HCEC 1CT (cell line): ENCODE measurements at regions not wholly inside any gene's neighbourhood (a gene's known extent, or its start where the extent isn't known, plus 50 kb on each side); places are given as distances from the start of the nearest gene placed in this dataset.
A peak's percentile ranks its signal among the peaks of the same experiment; 100 is the strongest.
"Not testable (repeated sequence)": the region's sequence is repeated elsewhere in the genome, so short reads cannot be mapped to it uniquely, and the experiment has no call there.

Experiments used
- DNase-seq: peaks from one replicate; pipeline ENCODE4 v3.0.0-alpha.2; 2017

DNA sequence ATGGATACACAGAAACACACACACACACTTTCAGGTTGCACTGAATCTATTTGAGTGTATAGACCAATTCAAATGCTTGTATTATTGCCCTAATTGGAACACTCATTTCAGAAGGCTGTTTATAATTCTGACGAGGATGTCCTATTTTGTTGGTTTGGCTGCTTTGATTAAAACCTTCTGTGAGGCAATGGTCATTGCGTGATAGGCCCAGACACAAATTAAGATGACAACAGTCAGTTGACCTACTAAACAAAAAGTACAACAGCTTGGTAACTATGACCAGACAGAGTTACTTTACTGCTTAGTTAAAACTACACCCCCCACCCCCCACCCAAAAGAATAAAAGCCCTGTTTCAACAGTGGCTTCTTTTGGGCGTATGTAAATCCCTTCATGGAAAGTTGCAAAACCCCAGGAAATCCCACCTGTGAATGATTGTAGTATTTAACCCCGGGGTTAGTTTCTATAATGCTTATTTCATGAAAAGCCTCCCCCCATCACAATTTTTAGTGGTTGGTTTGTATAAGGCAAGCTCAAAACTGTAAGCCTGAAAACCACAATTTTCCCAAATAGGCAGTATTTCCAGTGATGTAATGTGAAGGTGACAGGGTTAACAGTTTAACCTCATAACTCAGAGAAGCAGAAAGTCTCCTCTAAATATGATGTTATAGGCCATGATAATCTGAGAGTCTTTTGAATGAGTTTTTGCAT lies 340.8 kb downstream of the FGF10 start:
- DNase-seq: no peak

DNA sequence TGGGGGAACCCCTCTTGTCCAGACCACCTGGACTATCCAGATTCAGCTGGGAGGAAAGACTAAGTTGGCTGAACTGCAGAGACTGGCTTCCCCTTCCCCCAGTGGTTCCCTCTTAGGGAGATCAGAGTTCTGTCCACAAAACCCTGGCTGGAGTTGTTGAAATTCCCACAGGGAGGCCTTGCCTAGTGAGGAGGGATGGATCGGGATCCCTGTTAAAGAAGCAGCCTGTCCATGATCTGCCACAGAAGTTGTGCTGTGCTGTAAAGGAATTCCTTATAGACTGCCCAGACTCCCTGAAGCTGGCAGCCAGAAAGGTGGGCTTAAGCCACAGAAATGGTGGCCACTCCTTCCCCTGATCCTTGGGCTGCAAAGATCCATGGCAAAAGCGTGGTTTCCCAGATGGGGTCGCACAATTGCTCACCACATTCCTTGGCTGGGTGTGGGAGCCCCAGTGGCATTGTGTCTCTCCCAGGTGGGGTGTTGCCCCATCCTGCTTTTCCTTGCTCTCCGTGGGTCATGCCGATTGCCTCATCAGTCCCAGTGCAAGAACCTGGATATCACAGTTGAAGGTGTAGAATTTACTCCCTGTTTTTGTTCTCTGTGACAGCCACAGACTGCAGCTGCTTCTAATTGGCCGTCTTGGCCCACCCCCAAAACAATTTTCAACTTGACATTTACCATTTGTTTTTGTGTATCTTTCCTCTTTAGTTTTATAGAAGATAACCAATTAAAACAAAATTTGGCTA lies 342.4 kb downstream of the FGF10 start:
- DNase-seq: no peak

DNA sequence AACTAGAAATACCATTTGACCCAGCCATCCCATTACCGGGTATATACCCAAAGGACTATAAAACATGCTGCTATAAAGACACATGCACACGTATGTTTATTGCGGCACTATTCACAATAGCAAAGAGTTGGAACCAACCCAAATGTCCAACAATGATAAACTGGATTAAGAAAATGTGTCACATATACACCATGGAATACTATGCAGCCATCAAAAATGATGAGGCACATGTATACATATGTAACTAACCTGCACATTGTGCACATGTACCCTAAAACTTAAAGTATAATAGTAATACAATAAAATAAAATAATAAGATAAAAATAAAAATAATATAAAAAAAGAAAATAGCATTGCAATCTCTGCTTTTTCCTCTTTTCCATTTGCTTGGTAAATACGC lies 344.7 kb downstream of the FGF10 start:
- not testable (repeated sequence) for DNase-seq

DNA sequence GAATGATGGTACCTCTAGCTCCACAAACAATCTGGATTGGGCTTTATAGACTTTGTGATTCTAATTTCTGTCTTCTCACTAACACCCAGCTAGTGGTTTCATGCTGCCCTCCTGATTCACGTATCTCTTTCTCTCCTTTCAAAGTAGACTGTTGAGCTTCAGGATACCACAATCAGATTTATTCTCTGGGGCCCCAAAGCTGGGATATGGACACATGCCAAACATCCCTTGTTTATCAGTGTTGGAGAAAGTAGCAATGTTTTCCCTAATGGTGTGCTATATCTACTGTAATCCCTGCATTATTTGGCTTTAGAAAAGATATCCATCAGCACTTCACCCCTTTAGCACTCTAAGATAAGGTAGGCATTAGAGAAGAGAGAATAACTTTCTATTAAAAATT lies 361.0 kb downstream of the FGF10 start:
- DNase-seq: no peak

- DNase-seq: no peak
Measured at GRCh38 chr5:44022622-44023021, 366.6 kb downstream of the FGF10 start.

DNA sequence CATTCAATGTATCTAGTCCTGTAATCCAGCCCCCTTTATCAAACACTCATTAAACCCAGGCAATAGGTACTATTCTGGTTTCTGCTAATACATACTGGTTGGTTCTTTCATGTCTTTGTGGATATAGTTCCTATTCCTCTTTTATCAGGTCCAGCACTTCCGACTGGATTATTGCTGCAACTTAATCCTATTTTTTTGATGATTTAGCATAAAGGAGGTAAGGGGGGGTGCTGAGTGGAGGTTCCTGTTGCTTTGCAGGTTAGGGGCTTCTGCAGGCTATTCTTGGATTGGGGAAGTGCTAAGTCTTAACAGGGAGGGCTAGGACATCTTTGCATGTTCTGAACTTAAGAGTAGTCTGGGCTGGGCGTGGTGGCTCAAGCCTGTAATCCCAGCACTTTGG lies 377.7 kb downstream of the FGF10 start:
- no peak for DNase-seq

- no peak for DNase-seq
Measured at GRCh38 chr5:44002381-44002901, 386.8 kb downstream of the FGF10 start.

DNA sequence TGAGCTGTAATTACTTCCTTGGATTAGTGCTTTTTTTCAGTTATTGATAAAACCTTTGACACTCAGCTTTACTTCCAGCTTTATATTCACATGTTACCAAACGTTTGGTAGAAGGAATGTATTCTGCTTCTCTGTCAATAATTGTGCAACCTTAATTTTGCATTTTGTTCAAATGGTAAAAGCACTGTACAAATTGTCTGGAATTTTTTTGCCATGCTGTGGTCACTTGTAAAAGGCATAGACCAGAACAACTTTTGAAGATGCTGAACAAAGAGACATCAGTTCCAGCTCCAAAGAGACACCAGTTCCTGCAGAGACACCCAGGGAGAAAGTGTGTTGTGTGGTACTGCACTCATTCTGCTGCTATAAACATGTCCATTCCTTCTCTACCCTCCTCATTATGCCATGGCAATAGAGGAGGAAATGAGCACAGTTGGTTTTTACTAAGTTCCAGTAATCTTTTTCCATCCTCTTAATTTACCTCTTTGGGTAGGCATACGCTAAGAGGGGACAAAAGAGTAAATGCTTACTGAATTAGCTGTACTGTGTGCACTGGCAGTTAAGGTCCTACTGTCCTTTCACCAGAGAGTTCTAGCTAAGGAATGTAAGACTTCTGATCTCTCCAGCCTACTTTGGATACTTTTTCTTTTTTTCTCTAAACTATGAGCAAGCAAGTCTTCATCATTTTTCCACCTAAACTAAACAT lies 387.4 kb downstream of the FGF10 start:
- DNase-seq: no peak

- no peak for DNase-seq
Measured at GRCh38 chr5:44001236-44001635, 388.0 kb downstream of the FGF10 start.

GRCh38 chr5:43997647-43998272 lies 391.5 kb downstream of the FGF10 start:
- DNase-seq: peak; percentile 36

GRCh38 chr5:43996221-43996620 lies 393.0 kb downstream of the FGF10 start:
- DNase-seq: no peak

- no peak for DNase-seq
Measured at GRCh38 chr5:43994352-43994708, 391.4 kb downstream of the NNT start.

DNA sequence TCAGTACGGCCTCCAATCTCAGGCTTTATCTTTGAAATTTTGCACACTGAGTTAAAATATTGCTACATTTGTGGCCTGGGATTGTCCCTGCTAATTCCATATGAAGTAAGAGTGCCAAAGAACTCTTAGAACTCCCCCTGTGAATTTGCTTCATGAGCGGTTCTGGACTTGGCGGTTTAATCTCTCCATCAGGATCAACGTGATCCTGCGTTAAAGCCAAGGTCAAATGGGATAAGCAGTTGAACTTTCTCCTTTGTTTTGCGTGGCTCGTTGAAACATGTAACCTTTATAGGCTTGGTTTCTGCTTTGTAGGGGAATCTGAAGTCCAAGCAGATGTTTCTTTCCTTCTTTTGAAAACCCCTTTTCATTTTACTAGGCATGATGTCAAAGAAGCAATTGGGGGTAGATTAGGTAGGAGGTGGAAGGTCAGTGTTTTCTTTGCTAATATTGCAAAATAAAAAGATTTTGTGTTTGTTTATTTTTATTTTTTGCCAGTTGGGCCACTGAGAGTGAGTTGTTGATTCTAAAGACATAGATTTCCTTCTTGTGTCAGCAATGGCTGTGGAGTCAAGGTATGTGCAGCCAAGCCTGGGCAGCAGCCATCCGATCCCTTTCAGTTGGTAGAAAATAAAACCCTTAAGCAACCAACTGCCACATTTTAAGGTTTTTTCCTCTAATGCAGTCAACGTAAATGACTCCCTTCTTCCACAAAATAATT lies 390.8 kb downstream of the NNT start:
- DNase-seq: no peak

DNA sequence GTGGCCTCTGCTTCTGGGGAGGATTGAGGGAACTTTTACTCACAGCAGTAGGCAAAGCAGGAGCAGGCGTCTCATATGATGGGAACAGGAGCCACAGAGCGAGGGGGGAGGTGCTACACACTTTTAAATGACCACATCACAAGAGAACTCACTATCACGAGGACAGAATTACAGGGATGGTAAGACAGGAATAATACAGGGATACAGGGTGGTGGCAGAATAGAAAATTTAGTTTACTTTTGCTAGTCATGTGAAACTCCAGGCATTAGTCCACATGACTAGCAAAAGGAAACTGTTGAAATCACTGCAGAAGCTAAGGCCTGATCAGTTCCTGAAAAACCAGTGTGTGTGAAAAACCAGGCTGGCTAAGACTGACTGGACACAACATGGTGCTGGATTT lies 382.4 kb downstream of the NNT start:
- no peak for DNase-seq

GRCh38 chr5:43981556-43981955 lies 378.6 kb downstream of the NNT start:
- no peak for DNase-seq

DNA sequence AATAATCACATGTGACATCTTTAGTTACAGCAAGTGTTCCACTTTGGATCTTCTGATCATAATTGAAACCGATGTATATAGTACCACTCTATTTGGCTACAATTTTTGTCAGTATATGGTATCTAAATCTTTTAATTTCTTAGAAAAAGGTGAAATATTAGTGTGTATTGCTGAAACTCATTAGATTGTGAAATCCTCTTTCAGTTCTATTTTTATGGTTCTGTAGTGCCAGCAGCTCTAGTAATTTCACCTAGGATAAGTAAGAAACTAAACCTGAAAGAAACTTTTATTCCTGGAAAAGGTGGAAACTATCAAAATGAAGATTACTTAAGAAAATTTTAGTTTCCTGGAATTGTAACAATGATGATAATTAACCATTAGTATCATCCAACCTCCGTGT lies 370.9 kb downstream of the NNT start:
- no peak for DNase-seq

DNA sequence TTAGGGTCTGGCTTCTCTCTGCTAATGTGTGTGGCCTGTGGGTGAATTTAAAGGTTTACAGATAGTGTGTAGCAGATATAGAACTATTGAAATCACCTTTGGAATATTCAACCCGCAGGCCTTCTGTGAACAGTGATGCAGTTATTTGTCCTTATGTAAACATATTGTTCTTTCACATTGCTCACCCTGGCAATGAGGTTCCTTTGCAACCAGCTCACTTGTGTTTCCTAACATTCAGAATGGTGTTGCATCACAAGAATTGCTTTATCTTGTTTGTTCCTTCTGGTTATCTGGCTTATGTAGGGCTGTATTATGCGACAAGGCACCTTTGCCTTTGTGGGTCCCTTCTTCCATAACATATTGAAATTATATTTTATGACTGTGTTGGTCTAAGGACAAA lies 370.3 kb downstream of the NNT start:
- no peak for DNase-seq

DNA sequence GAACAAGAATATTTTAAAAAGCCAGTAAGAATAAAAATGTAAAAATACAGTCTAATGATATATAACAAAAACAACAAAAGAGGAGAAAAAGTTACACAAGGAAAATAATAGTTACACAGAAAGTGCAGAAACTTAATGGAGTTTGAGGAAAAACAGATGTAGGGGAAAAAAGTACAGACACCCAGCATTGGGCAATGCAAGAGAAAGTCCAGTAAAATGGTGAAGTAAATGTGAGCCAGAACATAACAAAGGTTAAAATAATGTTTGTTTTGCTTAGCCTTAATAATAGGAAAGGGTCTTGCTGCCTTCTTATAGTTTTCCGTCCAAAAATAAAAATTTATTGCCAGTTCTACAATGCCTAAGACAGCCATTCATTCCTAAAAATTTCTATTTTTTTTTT lies 364.2 kb downstream of the NNT start:
- DNase-seq: no peak

DNA sequence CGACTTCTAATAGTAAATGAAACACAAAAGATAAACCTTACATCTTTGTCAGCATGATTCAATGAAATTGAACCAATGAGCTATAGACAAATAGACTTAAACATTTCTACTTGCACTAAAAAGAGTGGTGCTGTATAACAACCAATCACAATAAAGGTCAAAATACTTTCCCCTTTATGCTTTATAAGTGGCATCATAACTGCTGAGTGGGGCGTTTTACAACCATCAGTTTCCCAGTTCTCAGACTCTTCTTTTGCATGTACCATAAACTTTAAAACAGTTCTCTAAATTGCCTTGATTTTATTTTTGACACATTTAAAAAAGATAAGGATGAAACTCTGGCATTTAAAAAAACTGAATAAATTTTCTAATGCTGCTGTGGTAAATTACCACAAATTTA lies 356.2 kb downstream of the NNT start:
- no peak for DNase-seq

DNA sequence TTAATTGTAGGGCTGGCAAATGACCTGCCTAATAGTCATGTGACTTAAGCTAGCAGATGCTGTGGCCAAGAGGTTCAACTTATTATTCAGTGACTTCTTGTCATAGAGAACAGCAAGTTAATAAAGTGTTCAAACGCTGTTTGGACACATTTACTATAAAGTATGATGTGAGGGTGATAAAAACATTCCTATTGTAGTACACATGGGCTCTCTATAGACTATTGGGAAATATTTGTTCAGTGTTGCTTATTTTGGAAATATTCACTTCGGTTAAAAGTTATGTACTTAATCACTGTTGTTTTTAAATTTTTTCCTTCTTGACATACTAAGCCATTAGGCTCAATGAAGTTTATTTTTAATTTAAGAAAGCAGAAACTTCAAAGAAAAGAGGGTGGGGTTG lies 345.0 kb downstream of the NNT start:
- no peak for DNase-seq

DNA sequence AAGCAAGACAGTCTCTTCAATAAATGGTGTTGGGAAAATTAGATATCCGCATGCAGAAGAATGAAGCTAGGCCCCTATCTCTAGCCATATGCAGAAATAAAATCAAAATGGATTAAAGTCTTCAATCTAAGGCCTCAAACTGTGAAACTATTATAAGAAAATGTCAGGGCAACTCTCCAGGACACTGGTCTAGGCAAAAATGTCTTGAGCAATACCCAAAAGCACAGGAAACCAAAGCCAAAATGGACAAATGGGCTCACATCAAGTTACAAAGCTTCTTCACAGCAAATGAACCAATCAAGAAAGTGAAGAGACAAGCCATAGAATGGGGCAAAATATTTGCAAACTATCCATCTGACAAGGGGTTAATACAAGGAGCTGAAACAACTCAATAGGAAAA lies 338.8 kb downstream of the NNT start:
- DNase-seq: no peak

GRCh38 chr5:43940562-43940961 lies 337.6 kb downstream of the NNT start:
- no peak for DNase-seq

- DNase-seq: no peak
Measured at GRCh38 chr5:43926923-43927322, 323.9 kb downstream of the NNT start.
